ENCODE measurements at regions not wholly inside any gene's neighbourhood (a gene's known extent, or its start where the extent isn't known, plus 50 kb on each side); places are given as distances from the start of the nearest gene placed in this dataset.

DNA sequence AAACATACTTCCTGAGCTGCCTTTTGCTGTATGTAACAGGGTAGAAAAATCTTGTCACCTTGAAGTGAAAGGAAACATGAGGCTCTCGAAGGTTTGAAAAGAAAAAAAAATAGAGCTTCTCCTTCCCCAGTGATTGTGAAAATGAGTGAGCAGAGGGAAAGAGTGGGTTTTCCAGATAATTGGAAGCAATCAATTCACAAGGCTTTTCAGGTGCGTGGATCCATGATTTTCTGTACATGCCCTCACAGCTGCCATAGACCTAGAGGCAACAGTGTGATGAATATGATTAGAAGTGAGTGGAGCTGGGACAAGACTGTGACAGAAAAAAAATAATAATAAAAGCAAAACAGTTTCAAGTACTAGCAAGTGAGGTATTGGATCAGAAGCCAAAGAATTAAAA lies 1422.5 kb upstream of the CDH6 start:
- DNase-seq, result no peak

GRCh38 chr5:29769474-29769873 lies 1424.0 kb upstream of the CDH6 start:
- DNase-seq, result no peak

DNA sequence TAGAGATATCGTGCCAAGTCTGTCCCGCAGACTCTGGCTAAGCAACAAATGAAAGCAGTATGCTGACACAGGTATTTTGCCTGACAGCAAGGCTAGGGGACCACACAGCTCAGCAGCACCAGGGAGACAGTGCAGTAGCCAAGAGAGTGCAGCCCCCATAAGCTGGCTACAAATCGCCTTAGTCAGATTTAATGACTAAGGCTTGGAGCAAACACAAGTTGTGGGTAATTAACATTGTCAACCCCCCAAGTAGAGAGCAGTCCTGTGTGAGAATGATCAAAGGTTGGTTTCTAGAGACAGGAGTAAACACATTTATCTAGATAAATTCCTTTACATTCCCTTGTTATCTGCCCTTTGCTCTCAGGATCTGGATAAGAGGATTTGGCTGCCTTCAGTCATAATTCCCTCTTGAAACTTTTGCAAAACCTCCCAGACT lies 1434.5 kb upstream of the CDH6 start:
- no peak for DNase-seq

DNA sequence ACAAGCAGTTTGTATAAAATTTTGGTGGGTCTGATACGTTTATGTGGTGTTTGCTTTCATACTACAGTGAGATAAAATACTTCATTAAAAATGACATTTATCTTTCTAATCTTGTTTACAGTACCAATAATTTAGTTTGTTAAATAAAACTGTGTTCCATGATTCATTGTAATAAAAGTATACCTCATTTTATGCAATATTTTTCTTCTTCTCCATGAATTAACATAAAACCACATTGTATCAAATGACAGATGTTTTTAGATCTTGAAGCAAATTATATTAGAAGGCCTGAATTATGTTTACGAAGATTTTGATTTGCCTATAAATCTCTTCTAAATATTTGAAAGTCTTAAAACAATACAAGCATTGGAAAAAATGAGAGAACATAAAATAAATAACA lies 1443.0 kb upstream of the CDH6 start:
- no peak for DNase-seq

DNA sequence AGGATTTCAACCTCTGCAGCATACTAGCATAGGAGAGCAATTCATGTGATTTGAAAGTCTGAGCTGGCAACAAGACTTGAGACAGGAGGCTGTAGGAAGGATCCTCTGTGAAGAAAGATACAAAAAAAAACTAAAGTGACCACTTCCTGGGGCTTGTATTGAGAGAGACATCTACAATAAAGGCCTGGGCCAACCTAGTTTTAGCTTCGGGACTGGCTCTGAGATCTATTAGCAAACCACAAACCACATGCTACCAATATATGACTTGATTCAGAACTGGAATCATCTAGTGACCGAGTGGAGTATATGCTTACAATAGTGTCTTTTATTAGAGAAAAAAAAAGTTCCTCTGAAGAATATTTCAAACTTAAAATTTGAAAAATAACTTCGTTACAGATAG lies 1448.9 kb upstream of the CDH6 start:
- no peak for DNase-seq

GRCh38 chr5:29720954-29721353 lies 1472.5 kb upstream of the CDH6 start:
- DNase-seq, result no peak

- no peak for DNase-seq
These were observed 1474.3 kb upstream of the CDH6 start for GRCh38 chr5:29719171-29719570.

- no peak for DNase-seq
These were observed 1478.3 kb upstream of the CDH6 start for GRCh38 chr5:29715167-29715566.

- DNase-seq, result no peak
These were observed 1490.6 kb upstream of the CDH6 start for GRCh38 chr5:29702875-29703274.

- no peak for DNase-seq
These were observed 1491.9 kb upstream of the CDH6 start for GRCh38 chr5:29701600-29701999.

GRCh38 chr5:29697785-29698414 lies 1495.6 kb upstream of the CDH6 start:
- DNase-seq, result no peak

GRCh38 chr5:29697278-29697677 lies 1496.2 kb upstream of the CDH6 start:
- no peak for DNase-seq

GRCh38 chr5:29672678-29673077 lies 1520.8 kb upstream of the CDH6 start:
- no peak for DNase-seq

- no peak for DNase-seq
These were observed 1530.6 kb upstream of the CDH6 start for GRCh38 chr5:29662876-29663275.

DNA sequence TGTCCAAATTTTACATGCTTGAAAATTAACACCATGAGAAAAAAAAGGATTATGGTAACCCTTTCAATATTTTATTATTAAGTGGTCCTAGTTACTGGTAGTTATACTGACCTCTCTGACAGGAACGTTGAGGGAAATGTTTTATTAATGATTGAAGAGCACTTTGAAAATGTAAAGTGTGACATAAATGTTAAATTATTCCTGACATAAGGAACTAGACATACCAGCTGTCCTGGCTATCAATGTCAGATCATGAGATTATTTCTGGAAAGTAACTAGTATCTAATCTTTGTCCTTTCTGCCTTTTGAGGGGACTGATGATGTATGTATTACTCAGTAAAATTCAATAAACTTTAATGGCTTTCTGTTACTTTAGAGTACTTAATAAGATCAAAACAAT lies 1538.5 kb upstream of the CDH6 start:
- DNase-seq, result no peak

DNA sequence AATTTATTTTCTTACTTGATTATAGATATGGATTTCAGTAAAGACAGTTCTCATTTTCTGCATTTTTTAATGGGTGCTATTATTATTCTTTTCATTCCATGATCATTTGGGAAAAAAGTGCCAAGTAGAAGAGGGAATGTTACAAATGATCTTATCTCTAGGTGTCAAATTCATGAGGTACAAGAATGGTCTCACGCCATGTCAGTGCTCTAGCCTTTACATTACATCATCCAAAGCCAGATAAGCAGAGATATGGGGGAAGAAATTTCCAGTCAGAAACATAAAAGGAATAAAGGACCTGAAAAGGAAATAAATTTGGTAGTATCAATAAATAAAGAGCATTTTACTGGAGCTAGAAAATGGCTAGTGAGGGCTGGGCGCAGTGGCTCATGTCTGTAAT lies 1544.2 kb upstream of the CDH6 start:
- DNase-seq, result no peak

DNA sequence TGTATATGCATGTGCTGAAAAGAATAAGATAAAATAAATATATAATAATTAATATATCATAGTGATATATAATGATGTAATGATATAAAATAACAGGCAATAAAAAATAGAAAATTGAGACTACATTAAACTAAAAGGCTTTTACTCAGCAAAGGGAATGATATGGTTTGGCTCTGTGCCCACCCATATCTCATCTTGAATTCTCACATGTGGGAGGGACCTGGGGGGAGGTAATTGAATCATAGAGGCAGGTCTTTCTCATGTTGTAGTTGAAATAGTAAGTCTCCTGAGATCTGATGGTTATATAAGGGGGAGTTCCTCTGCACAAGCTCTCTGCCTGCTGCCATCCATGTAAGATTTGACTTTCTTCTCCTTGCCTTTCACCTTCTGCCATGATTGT lies 1550.9 kb upstream of the CDH6 start:
- no peak for DNase-seq

- no peak for DNase-seq
These were observed 1579.3 kb upstream of the CDH6 start for GRCh38 chr5:29614206-29614605.

DNA sequence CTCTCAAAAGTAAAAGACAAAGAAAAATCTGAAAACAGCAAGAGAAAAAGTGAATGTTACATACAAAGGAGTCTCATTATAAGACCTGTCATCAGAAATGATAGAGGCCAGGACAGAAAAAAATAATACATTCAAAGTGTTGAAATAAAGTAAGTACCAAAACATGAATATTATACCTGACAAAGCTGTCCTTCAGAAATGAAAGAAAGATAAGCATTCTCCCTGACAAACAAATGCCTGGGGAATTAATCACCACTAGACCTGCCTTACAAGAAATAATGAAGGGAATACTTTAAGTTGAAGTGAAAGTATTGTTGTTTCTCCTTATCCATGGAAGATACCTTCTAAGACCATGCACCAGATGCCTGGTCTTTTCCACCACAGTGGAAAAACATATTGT lies 1605.2 kb upstream of the CDH6 start:
- DNase-seq, result no peak

DNA sequence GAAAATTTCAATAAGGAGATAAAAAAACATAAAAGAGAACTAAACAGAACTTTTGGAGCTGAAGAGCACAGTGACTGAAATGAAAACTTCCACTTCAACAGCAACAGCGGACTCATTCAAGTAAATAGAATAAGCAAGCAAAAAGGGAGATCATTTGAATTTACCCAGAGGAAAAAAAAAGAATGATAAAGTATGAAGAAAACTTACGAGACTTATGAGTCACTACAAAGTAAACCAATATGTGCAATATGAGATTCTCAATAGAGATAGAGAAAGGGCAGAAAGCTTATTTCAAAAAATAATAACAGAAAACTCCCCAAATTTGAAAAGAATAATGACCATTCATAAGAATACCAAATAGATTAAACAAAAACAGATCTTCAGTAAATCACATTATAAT lies 1605.7 kb upstream of the CDH6 start:
- DNase-seq, result no peak

GRCh38 chr5:29568028-29568427 lies 1625.5 kb upstream of the CDH6 start:
- no peak for DNase-seq

GRCh38 chr5:29561564-29561963 lies 1631.9 kb upstream of the CDH6 start:
- DNase-seq, result no peak

GRCh38 chr5:29550523-29550922 lies 1643.0 kb upstream of the CDH6 start:
- DNase-seq, result no peak

DNA sequence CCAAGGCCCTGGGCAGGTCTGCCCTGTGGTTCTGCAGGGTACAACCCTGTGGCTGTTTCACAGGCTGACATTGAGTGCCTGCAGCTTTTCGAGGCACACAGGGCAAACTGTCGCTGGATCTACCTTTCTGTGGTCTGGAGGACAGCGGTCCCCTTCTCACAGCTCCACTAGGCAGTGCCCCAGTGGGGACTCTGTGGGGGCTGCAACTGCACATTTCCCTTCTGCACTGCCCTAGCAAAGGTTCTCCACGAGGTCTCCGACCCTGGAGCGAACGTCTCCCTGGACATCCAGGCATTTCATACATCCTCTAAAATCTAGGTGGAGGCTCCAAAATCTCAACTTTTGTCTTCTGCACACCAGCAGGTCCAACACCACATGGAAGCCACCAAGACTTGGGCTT lies 1645.2 kb upstream of the CDH6 start:
- no peak for DNase-seq

GRCh38 chr5:29547236-29547865 lies 1646.1 kb upstream of the CDH6 start:
- no peak for DNase-seq
